GM19372 (cell line): ENCODE measurements at regions not wholly inside any gene's neighbourhood (a gene's known extent, or its start where the extent isn't known, plus 50 kb on each side); places are given as distances from the start of the nearest gene placed in this dataset.
"Not testable (repeated sequence)": the region's sequence is repeated elsewhere in the genome, so short reads cannot be mapped to it uniquely, and the experiment has no call there.

ENCODE experiments used
- ATAC-seq: cut with Tn5 transposase; IDR thresholded peaks from one replicate; pipeline ENCODE4 v1.9.1; 2021; ENCODE audit warnings: mild to moderate bottlenecking, low read depth, moderate library complexity; ENCODE audit not compliant: unreplicated experiment

DNA sequence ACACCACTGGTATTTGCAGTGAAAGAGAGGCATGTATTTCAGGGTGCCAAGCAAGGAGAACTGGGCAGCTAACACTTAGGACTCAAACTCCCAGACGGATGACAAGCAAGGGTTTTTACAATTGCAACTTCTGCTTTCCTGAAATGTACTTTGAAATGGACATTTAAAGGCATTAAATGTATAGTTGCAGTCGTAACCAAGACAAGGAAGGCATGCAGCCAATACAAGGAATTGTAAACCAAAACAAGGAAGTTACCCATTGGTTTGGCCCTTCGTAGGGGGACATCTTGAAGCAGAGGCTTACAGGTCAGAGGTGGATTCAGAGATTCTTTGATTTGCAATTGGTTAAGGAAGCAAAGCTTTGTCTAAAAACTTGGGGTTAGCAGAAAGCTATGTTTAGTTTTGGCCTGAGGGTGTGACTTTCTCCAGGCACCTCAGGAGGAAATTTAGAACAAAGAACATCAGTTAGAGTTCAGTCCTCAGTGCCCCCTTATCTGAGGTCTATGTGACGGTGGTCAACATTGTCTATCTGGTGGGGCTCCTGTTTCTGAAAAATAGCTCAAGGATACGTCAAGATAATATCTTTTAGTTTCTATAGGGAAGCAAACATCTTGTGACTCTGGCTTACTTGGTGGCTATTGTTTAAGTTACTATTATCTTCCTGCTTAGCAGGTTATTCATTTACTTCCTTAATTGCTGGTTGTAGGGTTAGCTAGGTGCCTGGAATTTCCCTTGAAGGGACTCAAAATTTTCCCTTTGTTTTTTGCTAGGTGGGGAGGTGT, 266.0 kb downstream of the CD83 start:
- no peak for ATAC-seq

DNA sequence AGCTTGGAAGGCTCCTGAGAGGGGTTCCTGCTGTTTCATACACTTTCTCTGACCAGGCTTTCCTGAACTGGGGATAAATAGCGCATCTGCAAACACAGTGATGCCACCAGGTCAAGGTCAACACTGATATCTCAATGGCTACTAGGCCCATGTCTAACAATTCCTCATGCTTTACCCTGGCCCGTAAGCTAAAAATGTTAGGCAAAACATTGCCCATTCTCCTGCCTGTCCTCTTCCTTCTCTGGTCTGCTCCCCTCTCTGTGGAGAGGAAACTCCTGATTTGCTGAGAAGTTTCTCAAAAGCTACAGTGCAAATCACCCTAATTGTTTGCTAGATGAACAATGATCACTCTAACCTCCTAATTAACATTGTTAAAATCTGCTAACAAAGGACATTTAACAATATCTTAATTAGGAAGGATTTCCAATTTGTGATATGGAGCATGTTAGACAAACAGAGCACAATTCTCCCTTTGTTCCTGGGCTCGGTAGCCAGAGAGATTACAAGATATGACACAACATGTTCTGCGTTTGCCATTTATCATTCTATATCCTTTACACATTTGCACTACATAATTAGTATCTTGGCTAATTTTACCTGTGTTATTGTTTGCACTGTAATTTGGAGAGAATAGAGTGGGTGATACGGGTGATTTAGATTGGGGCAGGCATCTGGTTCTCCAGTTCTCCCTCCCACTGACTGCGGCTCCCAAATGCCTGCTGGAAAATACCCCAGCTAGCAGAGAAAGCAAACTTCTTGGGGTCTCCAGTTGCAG, 266.8 kb downstream of the CD83 start:
- no peak for ATAC-seq

DNA sequence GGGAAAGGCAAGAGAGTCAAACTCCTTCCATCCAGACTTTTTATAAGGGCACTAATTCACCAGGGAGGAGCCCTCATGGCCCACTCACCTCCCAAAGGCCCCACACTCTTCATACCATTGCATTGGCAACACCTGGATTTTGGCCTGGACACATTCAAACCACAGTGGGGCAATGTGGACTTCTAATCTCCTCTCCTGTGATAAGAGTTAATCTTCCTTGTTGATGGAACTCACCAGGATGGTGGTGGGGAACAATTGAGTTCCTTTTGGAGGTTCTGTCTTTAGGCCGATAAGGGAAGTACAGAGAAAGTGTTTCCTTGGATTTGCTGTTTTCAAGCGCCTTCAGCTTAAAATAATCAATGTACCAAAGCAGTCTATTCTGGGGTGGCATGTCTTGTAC, 268.7 kb downstream of the CD83 start:
- ATAC-seq = no peak

DNA sequence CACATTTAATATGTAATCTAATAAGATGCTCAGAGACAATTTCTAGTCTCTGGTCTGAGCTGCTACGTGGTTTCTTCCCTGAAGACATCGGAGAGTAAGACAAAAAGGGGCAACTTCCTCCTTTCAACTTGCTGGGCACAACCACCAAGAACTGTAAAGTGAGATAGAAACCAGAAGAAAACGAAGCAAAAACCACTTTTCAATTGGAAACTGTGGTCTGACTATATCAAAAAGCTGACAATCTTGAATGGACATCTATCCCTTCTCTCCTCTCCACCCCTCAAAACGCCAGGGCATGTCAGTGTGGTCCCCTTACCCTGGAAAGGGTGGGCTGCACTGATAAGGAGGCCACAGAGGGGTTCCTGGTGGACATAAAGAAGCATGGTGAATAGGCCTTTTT, 269.1 kb downstream of the CD83 start:
- ATAC-seq = no peak

DNA sequence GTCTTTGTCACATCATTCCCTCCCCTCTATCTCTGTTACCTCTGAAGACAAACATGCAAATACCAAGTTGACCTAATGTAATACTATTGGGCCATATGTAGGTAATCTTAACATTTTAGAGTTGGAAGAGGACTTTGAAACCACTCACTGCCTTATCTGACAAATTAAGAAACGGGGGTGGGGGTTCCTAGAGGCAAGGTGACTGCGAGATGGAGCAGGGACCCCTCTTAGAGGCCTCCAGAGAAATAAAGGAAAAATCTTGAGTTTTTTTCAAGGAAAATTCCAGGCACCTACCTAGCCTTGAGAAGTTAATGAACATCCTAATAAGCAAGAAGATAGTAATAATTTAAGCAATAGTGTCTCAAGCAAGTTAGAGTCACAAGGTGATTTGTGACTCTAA, 270.8 kb downstream of the CD83 start:
- no peak for ATAC-seq

DNA sequence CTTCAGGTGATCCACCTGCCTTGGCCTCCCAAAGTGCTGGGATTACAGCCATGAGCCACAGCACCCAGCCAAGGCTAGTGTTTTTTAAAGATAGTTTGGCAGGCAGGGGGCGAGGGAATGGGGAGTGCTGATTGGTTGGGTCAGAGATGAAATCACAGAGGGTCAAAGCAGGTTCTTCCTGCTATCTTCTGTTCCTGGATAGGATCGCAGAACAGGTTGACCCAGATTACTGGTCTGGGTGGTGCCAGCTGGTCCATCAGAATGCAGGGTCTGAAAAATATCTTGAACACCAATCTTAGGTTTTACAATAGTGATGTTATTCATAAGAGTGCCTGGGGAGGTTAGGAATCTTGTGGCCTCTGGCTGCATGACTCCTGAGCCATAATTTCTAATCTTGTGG, 272.2 kb downstream of the CD83 start:
- ATAC-seq = not testable (repeated sequence)

DNA sequence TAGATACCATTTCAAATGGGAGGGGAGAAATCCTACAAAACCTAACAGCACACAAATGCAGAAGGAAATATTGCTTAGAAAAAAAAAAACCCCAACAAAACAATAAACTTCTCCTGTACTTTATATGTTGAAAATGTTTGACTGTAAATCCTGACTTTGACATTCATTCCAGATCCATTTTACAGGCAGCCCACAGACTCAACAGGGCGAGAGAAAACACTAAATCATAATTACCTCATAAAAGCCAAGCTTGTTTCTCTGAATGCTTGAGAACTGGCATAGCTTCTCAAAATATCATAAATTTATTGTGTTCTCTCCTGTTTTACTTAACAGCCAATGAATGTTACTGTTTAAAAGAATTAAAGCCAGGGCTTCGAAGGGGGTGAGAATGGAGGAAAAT, 273.2 kb downstream of the CD83 start:
- ATAC-seq = no peak

DNA sequence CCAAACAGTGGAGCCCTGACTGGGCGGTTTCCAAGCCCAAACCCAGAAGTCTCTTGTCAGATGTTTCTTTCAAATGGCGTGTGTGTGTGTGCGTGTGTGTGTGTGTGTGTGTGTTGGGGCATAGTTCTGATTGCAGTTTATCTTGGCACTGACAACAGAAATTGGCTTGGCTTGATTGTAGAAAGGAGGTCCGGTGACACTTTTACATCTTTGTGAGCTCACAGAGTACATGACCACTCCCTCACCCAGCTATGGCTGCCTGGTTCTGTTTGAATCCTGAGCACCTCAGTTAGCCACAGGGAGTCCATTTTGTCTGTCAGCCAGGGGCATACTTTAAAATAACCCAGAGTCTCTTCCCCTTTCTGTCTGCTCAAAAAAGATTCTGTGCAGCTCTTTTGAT, 276.3 kb downstream of the CD83 start:
- no peak for ATAC-seq

DNA sequence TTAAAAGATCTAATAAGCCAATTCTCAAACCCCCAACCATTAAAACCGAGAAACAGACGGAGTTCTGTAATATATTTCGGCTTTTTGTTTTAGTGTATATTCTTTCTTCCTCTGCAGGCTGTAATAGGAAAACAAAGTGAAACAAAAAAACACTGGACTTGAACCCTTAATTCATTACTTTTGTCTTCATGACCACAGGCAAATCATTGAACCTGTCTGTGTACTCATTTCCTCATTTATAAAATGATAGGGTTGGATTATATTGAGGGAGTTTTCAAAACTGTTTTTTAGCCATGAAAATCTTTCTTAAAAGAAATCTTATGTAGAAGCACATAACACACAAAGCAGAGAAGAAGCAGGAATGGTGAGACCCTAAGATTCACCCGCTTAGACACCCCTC, 278.8 kb downstream of the CD83 start:
- no peak for ATAC-seq

DNA sequence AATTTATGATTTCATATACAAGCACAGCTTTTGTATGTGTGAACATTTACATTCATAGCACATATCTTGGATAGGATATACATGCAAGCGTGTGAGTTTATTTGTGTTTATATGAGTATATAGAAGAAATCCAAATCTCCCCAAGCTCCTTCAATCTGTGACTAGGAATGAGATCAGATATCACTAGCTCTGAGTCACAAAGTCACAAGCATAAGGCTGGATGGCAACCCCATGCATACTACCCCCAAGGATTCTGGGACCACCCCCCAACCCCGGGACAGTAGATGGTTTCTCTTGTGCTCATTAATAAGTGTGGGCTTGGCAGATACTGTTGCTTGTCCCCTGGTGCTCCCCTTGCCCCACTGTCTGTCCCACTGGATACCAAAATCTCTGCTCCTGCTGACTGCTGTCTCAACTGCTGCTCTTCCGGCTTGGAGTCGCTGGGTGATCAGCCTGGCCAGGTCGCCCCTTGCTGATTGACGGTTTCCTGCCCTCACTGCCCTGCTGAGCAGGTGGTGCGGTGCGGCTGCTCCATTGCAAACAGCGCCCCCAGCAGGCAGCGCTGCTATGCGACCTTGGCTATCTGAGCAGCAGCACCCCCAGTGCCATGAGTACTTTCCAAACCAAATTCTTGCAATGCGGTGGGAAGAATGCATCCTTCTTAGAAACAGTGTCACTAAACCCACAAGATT, 279.4 kb downstream of the CD83 start:
- ATAC-seq = no peak

DNA sequence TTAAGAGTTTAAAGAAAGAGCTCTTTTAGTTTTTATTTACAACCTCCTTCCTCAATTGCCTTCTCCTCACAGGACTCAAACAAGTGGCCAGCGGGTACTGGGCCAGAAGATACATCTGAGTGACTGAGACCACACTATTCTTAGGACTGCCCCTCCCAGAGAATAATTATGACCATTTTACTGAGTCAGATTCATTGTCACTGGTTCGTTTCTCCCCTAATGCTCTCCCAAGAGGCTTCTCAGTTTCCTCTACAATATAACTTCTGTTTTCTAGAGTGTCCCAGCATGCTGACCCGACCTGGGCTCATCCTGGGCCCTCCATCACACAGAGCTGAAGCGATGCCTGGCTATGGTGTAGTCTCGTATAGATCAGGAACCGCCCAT, 279.9 kb downstream of the CD83 start:
- no peak for ATAC-seq

DNA sequence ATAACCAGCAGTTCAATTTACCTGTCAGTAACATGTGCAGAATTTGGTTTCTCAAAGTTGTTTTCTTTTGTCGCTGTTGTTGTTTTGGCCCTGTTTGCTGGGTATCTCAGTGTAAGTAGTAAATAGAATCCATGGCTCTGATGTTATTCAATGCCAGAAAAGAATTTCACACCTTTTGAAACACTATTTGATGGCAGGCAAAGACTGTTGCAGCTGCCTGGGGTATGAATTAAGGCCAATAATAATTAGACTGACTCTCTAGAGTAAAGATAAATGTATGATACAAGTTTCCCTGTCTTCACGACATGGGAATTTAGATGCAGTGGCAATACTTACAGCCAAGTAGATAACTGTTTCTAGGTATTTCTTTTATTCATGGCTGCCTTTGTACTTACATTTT, 281.4 kb downstream of the CD83 start:
- no peak for ATAC-seq

DNA sequence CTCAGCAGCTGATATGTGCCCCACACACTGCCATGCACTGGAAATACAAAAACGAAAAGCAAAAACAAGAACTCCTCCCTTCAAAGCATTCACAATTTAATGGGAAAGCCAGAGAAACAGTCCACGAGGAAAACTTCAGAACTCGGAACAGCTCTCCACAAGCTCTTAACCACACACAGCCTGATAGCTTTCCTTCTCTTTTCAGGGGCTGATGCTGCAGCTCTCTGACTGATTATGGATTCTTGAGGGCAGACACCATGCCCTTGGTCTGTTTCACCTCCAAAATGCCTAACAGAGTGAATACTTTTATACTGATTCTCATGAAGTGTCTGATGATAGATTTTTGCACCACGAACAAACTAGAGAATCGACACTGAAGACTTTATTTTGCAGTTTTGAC, 282.1 kb downstream of the CD83 start:
- ATAC-seq = no peak

DNA sequence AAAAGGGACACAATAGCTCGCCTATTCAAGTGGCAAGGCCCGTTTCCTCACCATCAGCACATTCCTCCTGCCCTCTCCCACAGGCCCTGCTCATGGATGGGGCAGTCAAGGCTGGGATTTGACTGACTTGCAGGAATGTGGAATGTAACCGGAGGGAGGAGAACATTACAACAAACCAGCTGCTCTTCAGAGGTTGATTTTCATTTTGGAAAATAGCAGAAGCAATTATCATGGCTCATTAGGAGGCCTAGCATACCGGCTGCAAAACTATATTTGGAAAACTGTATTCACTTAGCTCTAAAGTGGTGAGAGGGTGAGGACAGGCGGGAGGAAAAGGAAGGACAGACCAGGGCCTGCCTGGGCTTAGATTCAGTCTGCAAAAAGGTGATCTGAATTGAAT, 283.7 kb downstream of the CD83 start:
- ATAC-seq = no peak

DNA sequence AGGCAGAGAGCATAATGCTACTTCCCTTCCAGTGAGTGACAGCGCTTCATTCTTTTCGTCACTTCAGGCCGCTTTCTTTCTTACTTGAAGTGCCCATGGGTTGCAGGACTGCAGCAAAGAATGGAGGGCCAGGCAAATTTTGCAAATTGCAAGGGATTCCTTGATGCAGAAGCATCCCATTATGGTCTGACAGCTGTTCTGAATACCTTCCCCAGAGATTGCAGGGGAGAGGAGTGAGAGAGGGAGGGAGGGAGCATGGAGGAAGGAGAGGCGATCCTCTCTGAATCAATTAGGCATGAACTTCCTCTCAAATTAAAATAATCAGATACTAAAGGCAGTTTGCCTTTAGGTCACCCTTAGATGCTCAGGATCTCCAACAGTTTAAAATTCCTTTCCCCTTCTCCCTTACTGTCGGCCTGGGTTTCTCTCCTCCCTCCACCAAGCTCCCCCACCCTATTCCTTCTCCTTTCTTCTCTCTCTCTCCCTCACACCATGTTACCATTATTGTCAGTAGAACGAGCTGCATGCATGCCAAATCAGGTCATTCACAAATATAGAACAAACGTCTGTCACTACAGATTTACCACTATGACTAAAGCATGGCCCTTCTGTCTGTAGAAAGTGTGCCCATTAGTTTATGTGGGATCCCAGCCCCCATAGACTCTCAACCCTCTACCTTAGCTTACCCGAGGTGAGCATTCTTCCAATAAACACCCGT, 289.2 kb downstream of the CD83 start:
- ATAC-seq = no peak

DNA sequence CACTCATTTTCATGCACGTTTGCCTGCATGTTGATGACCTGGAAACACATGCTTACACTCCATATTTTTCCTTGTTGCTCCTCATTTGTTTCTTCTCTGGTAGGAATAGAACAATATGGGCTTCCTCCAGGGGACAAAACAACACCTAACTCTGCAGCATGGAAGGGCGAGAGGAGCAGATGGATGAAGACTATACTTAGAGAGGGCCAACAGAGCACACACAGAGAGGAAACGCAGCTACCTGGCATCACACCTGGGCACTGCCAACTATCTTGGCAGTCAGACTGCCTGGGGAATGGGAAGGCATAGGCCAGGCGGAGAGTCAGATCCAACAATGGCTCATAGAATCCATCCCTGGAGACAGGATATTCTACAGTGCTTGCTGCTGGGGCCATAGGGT, 290.9 kb downstream of the CD83 start:
- no peak for ATAC-seq

DNA sequence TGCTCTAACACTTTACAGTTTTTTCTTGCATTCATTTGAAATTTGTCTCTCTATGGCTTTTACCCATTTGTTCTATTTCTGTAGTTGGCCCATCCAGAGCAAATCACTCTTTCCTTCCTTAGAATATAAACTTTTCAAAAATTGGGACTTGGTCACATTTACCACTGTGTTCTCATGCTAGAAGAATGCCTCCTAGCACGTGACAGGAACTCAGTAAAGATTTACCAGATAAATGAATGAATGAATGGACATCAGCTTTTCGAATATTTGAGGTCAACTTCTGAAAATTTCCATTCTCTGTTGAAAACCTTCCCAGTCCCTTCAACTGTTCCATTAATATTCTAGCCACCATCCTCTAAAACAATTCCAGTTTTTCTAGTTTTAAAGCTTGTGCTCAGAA, 294.5 kb downstream of the CD83 start:
- ATAC-seq = no peak

DNA sequence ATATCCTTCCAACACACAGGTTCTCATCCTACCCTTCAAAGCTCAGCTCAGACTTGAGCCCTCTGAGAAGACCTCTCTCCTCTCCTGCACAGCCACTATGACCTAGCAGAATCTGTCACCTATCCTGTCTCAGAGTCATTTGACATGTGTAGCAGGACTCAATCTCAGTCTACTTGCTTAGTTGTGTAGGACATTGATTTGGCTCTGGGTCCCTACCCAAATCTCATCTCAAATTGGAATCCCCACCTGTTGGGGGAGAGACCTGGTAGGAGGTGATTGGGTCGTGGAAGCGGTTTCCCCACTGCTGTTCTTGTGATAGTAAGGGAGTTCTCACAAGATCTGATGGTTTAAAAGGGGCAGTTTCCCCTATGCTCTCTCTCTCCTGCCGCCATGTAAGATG, 297.9 kb downstream of the CD83 start:
- no peak for ATAC-seq

DNA sequence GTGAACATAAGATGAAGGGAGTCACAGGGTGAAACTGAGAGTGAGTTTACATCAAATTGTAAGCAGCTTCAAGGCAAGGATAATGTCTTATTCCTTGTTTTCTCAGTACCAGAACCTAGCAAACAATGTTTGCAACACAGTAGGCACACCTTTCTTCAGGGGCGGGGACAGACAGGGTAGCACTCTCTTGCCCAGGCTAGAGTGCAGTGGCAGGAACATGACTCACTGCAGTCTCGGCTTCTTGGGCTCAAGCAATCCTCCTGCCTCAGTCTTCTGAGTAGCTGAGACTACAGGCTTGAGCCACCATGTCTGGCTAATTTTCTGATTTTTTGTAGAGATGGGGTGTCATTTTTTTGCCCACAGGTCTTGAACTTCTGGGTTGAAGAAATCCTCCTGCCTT, 299.8 kb downstream of the CD83 start:
- no peak for ATAC-seq

DNA sequence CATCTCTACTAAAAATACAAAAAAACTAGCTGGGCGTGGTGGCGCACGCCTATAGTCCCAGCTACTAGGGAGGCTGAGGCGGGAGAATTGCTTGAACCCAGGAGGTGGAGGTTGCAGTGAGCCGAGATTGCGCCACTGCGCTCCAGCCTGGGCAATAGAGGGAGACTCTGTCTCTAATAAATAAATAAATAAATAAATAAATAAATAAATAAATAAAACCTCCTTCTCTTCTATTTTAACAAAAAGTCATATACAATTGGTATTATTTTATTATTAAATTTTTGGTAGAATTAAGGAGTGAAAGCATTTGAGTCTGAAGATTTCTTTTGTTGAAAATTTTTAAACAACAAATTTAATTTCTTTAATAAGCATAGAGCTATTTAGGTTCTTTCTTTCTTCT, 301.7 kb downstream of the CD83 start:
- not testable (repeated sequence) for ATAC-seq

DNA sequence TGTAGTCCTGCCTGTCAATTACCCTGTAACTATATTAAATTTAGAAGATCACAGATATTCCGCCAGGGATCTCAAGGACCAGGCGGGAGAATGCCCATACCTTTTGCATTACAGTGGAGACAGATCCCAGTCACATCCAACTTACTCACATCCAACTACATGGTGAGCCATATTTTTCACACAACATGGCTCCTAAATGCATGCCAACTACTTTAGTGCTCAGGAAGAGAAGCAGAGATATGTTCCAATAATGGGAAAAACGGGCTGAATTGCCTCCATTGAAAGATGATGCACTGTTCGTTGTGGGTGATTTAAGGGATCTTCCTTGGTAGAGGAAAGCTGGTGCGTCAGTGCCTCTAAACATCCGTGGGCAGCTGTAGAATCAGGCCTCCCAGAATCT, 304.5 kb downstream of the CD83 start:
- no peak for ATAC-seq
